IMR-90 (cell line): ENCODE measurements at regions not wholly inside any gene's neighbourhood (a gene's known extent, or its start where the extent isn't known, plus 50 kb on each side); places are given as distances from the start of the nearest gene placed in this dataset.

Experiments used
- ATAC-seq: fragments of 200-7000 bp; cut with Tn5 transposase; 2 replicates; pipeline ENCODE4 v1.9.1; 2020; ENCODE audit warnings: low read depth, mild to moderate bottlenecking, moderate library complexity
- BruUV-seq: library from RNA; stranded (reverse); fragments of 400-500 nt; replicated peaks from 2 replicates; lab custom pipeline; 2021; lab: Mats Ljungman, UMichigan
- CTCF ChIA-PET: fragments of 300-600 bp; formaldehyde crosslinking; extraction: SDS; loops from one replicate; lab custom pipeline; 2021; ENCODE audit warnings: antibody characterized with exemption; lab: Yijun Ruan, JAX
- POLR2A ChIA-PET: fragments of 300-600 bp; sonication (Branson Sonifier 250); formaldehyde crosslinking; loops from one replicate; lab custom pipeline; 2022; ENCODE audit warnings: antibody characterized with exemption; ENCODE audit not compliant: unreplicated experiment; lab: Charles Lee
- DNase-seq: peaks from one replicate; pipeline ENCODE4 v3.0.0; 2013
- H2AFZ ChIP-seq: replicated peaks from 2 replicates; pipeline ENCODE3; 2013; ENCODE audit warnings: low read length, mild to moderate bottlenecking; ENCODE audit not compliant: poor library complexity
- H2AK5ac ChIP-seq: 2 replicates; pipeline ENCODE4 v1.6.1; 2013; ENCODE audit warnings: low read depth, low read length, inconsistent platforms
- H2AK9ac ChIP-seq: replicated peaks from 2 replicates; pipeline ENCODE3; 2013; ENCODE audit warnings: mild to moderate bottlenecking, low read depth, low read length, moderate library complexity; ENCODE audit not compliant: poor library complexity
- H2BK120ac ChIP-seq: 2 replicates; pipeline ENCODE4 v1.6.1; 2013; ENCODE audit warnings: low read depth, low read length, inconsistent platforms
- H2BK15ac ChIP-seq: 3 replicates; pipeline ENCODE4 v1.6.1; 2013; ENCODE audit warnings: low read depth, low read length, inconsistent platforms
- H2BK20ac ChIP-seq: 2 replicates; pipeline ENCODE4 v1.6.1; 2013; ENCODE audit warnings: low read depth, mild to moderate bottlenecking, inconsistent platforms, low read length, moderate library complexity
- H2BK5ac ChIP-seq: 2 replicates; pipeline ENCODE4 v1.6.1; 2013; ENCODE audit warnings: mild to moderate bottlenecking, low read depth, low read length, inconsistent platforms; ENCODE audit not compliant: poor library complexity, severe bottlenecking
- H3K14ac ChIP-seq: replicated peaks from 2 replicates; pipeline ENCODE4 v1.6.1; 2013; ENCODE audit warnings: low read depth, low read length, inconsistent platforms
- H3K18ac ChIP-seq: 2 replicates; pipeline ENCODE4 v1.6.1; 2013; ENCODE audit warnings: low read depth, low read length, control low read depth
- H3K23ac ChIP-seq: 2 replicates; pipeline ENCODE4 v1.6.1; 2013; ENCODE audit warnings: low read depth, low read length, inconsistent platforms
- H3K27ac ChIP-seq: 2 replicates; pipeline ENCODE4 v1.5.1; 2013; ENCODE audit warnings: mild to moderate bottlenecking, control low read depth, low read length; ENCODE audit not compliant: insufficient read depth
- H3K27me3 ChIP-seq: 2 replicates; pipeline ENCODE4 v1.6.1; 2013; ENCODE audit warnings: low read length; ENCODE audit not compliant: control insufficient read depth, insufficient read depth
- H3K36me3 ChIP-seq: 2 replicates; pipeline ENCODE4 v1.6.1; 2013; ENCODE audit warnings: low read length, mixed read lengths; ENCODE audit not compliant: control insufficient read depth, insufficient read depth
- H3K4ac ChIP-seq: 2 replicates; pipeline ENCODE4 v1.6.1; 2013; ENCODE audit warnings: low read depth, low read length, inconsistent platforms
- H3K4me1 ChIP-seq: 2 replicates; pipeline ENCODE4 v1.6.1; 2013; ENCODE audit warnings: low read length, mixed read lengths; ENCODE audit not compliant: control insufficient read depth, insufficient read depth
- H3K4me2 ChIP-seq: 2 replicates; pipeline ENCODE4 v1.6.1; 2013; ENCODE audit warnings: low read depth, mild to moderate bottlenecking, control low read depth, low read length, moderate library complexity
- H3K4me3 ChIP-seq: 2 replicates; pipeline ENCODE4 v1.5.1; 2013; ENCODE audit warnings: low read depth, mild to moderate bottlenecking, control low read depth, low read length, moderate library complexity; ENCODE audit not compliant: insufficient read depth
- H3K56ac ChIP-seq: 2 replicates; pipeline ENCODE4 v1.6.1; 2013; ENCODE audit warnings: low read length, inconsistent platforms; ENCODE audit not compliant: insufficient read depth; ENCODE audit errors: extremely low read depth
- H3K79me1 ChIP-seq, 2 experiments: 2 replicates each; pipeline ENCODE4 v1.6.1; 2013; ENCODE audit warnings: low read length in 2 of 2, inconsistent platforms in 1 of 2, low read depth in 1 of 2
- H3K9ac ChIP-seq: 2 replicates; pipeline ENCODE4 v1.6.1; 2013; ENCODE audit warnings: low read depth, low read length, control low read depth
- H3K9me1 ChIP-seq: 2 replicates; pipeline ENCODE4 v1.6.1; 2013; ENCODE audit warnings: low read length, inconsistent platforms; ENCODE audit not compliant: insufficient read depth
- H3K9me3 ChIP-seq: 2 replicates; pipeline ENCODE4 v1.6.1; 2013; ENCODE audit warnings: low read length; ENCODE audit not compliant: control insufficient read depth, insufficient read depth
- H4K20me1 ChIP-seq: 2 replicates; pipeline ENCODE4 v1.6.1; 2013; ENCODE audit warnings: low read length, inconsistent platforms; ENCODE audit not compliant: insufficient read depth
- H4K5ac ChIP-seq: 2 replicates; pipeline ENCODE4 v1.6.1; 2013; ENCODE audit warnings: mild to moderate bottlenecking, low read depth, low read length, control low read depth
- H4K8ac ChIP-seq, 2 experiments: 2 replicates each; pipeline ENCODE4 v1.6.1; 2013; ENCODE audit warnings: low read depth in 2 of 2, low read length in 2 of 2, control low read depth in 1 of 2, inconsistent platforms in 1 of 2
- H4K91ac ChIP-seq: 2 replicates; pipeline ENCODE4 v1.6.1; 2013; ENCODE audit warnings: low read depth, low read length, inconsistent platforms; ENCODE audit not compliant: insufficient read depth
- BHLHE40 ChIP-seq: fragments of 150-350 bp; IDR thresholded peaks from 2 replicates; pipeline ENCODE4 v1.6.1; 2016; ENCODE audit warnings: mild to moderate bottlenecking, low read depth, low read length
- CEBPB ChIP-seq: IDR thresholded peaks from 2 replicates; pipeline ENCODE4 v1.6.1; 2012; ENCODE audit warnings: low read depth, low read length, improper control_type of control experiment
- CTCF ChIP-seq: conservative IDR thresholded peaks from 2 replicates; pipeline ENCODE4 v1.5.1; 2012; ENCODE audit warnings: mild to moderate bottlenecking, low read depth, low read length, improper control_type of control experiment
- FOS ChIP-seq: fragments of 150-350 bp; IDR thresholded peaks from 2 replicates; pipeline ENCODE4 v1.6.1; 2016; ENCODE audit warnings: low read depth, low read length
- MAFK ChIP-seq: IDR thresholded peaks from 2 replicates; pipeline ENCODE4 v1.6.1; 2012; ENCODE audit warnings: low read depth, low read length, improper control_type of control experiment
- MXI1 ChIP-seq: IDR thresholded peaks from 2 replicates; pipeline ENCODE4 v1.6.1; 2012; ENCODE audit warnings: low read depth, mild to moderate bottlenecking, low read length, moderate library complexity, borderline replicate concordance
- NFE2L2 ChIP-seq: fragments of 150-350 bp; IDR thresholded peaks from 2 replicates; pipeline ENCODE4 v1.6.1; 2016; ENCODE audit warnings: low read depth, mild to moderate bottlenecking, low read length
- RAD21 ChIP-seq: IDR thresholded peaks from 2 replicates; pipeline ENCODE4 v1.6.1; 2012; ENCODE audit warnings: low read length, improper control_type of control experiment
- RFX5 ChIP-seq: IDR thresholded peaks from 2 replicates; pipeline ENCODE4 v1.8.0; 2012; ENCODE audit warnings: low read depth, mild to moderate bottlenecking, low read length, moderate library complexity
- WGBS, 2 experiments: methylation state at CpG; one replicate each; pipeline versions ENCODE4 v1.1.5 to v1.1.7; 2013; ENCODE audit warnings: missing lambda C conversion rate in 2 of 2; ENCODE audit not compliant: insufficient read length in 1 of 2; ENCODE audit errors: extremely low coverage in 2 of 2; 5-methylcytosine and 5-hydroxymethylcytosine counted together
- dilution Hi-C: fragments of 300-500 bp; cut with HindIII; formaldehyde crosslinking; loops from one replicate; pipeline ENCODE4 v1.14.3; 2018; ENCODE audit warnings: low sequenced_read_pairs; ENCODE audit not compliant: unreplicated experiment
- in situ Hi-C: fragments of 300-500 bp; cut with MboI; formaldehyde crosslinking; loops from 3 replicates; pipeline ENCODE4 v1.14.3; 2019; ENCODE audit warnings: low sequenced_read_pairs, inconsistent platforms, mixed read lengths
- intact Hi-C: fragments of 100-400 bp; cut with micrococcal nuclease; formaldehyde crosslinking; loops from 2 replicates; pipeline ENCODE4 v1.10.0; 2022
- TF ChIP-seq, protein P1 (sequence below): fragments of 150-350 bp; IDR thresholded peaks from 2 replicates; pipeline ENCODE4 v1.6.1; 2016; ENCODE audit warnings: low read depth, mild to moderate bottlenecking, low read length, moderate library complexity, borderline replicate concordance

DNA sequence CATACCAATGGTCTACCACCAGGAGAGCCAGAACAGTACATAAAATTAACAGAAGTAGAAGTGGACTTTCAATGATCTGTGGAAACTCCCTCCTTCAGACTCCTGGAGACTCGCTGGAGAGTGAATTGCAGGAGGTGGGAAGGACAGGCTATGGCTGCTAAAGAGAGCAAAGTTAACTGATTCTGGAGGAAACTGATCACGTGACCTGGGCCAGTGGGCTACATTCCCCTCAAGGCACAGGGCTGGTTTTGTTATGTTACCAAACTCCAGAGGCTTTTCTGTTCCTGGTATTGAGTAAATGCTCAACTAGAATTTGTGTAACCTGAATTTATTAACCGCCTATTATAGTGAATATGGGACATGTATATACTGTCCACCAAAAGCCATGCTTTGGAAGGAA is 372.6 kb downstream of the MTRR start:
- Histone ChIP-seq H3K9me1 (no peaks in the 10 kb centered on the region), H3K9me3 (no peaks in the 10 kb centered on the region), H3K79me1 (no peaks in the 10 kb centered on the region), H3K14ac (no peak overlapping the region), H3K4me3 (no peak overlapping the region), H2BK120ac (no peak overlapping the region), H3K9ac (no peak overlapping the region), H3K56ac (no peak overlapping the region), H4K8ac (no peak overlapping the region), H2AK5ac (no peak overlapping the region), H3K36me3 (no peaks in the 10 kb centered on the region), H4K20me1 (no peaks in the 10 kb centered on the region), H4K5ac (no peak overlapping the region), H3K23ac (no peak overlapping the region), H3K27me3 (no peaks in the 10 kb centered on the region), H3K4me1 (no peaks in the 10 kb centered on the region), H2BK15ac (no peak overlapping the region), H3K27ac (no peak overlapping the region), H3K4me2 (no peak overlapping the region), H2AFZ (no peak overlapping the region), H2BK5ac (no peak overlapping the region), H4K91ac (no peak overlapping the region), H2AK9ac (no peak overlapping the region), H3K18ac (no peak overlapping the region), H3K4ac (no peak overlapping the region), H2BK20ac (no peak overlapping the region)
- BruUV-seq: no TSS peak
- dilution Hi-C loops: no loop called here
- TF ChIP-seq, protein P1, sequence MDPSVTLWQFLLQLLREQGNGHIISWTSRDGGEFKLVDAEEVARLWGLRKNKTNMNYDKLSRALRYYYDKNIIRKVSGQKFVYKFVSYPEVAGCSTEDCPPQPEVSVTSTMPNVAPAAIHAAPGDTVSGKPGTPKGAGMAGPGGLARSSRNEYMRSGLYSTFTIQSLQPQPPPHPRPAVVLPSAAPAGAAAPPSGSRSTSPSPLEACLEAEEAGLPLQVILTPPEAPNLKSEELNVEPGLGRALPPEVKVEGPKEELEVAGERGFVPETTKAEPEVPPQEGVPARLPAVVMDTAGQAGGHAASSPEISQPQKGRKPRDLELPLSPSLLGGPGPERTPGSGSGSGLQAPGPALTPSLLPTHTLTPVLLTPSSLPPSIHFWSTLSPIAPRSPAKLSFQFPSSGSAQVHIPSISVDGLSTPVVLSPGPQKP: no peak
- no peak for TF ChIP-seq MAFK
- TF ChIP-seq RAD21: no peak
- TF ChIP-seq CEBPB: no peak
- TF ChIP-seq BHLHE40: no peak
- no peak for TF ChIP-seq NFE2L2
- TF ChIP-seq CTCF: no peak
- TF ChIP-seq FOS: no peak
- TF ChIP-seq RFX5: no peak
- no peak for TF ChIP-seq MXI1
- no CpG with 5 or more reads among the region's 3 CpGs for WGBS, 2 experiments
- DNase-seq: no peak
- POLR2A ChIA-PET: no interaction called here
- no peak for ATAC-seq
- CTCF ChIA-PET: no interaction called here
- in situ Hi-C loops: no loop called here
- intact Hi-C loops: no loop called here
